ENCODE measurements at regions not wholly inside any gene's neighbourhood (a gene's known extent, or its start where the extent isn't known, plus 50 kb on each side); places are given as distances from the start of the nearest gene placed in this dataset.

DNA sequence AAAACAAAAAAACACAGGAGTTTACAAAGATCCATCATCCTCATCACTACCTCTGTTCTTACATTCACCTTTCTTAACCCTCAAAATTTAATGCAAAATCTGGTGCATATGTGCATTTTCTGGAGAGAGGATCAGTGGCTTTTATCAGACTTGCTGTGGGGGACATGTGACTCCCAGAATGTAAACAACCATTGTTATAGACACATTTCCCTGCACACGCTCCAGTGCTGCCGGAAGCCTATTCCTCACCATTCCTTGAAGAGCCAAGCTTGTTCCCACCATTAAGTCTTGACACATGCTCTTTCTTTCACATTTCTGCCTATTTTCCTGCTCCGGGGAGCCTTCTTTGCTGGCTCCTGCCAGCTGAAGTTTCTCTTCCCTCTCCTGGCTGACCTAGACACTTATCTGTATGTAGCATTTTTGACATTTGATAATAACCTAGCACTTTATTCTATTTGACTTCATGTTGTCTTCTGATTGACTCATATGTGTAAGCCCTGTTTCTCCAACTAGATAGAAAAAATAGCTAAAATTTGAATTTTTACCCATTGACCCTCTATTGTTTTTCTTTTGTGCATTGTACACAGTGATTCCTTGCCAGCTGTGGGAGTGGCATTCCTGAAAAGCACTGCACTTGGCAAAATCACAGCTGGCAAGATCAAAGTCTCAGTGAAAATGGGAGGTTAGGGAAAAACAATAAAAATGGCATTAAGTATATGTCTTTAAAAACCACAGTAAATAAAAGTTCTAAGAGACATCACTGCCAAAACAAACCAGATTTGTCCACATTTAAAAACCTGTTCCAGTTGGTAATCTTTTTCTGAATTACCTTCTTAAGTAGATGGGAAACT lies 76.8 kb upstream of the CIBAR2 start:
- Histone ChIP-seq H3K36me3 (peaks cover 0 to 17% (median 0%) of the 10 kb centered on the region in 3 donors), H3K27me3 (no peaks in the 10 kb centered on the region), H3K9me3 (peaks cover 0 to 33% (median 4%) of the 10 kb centered on the region in 4 donors), H3K4me1 (peaks cover 0 to 14% (median 0%) of the 10 kb centered on the region in 4 donors), H3K4me3 (no peak overlapping the region), H3K27ac (no peak overlapping the region)
- WGBS, 2 donors: 54 to 68% methylated on average over 3 of the region's 3 CpGs
- no peak for DNase-seq (ENCODE audit: low spot score in 2 of 2)
- TF ChIP-seq POLR2A (IDR thresholded peaks at IDR 0.05): no peak
- no peak for TF ChIP-seq EP300 (IDR thresholded peaks at IDR 0.05)
- TF ChIP-seq, protein P1, sequence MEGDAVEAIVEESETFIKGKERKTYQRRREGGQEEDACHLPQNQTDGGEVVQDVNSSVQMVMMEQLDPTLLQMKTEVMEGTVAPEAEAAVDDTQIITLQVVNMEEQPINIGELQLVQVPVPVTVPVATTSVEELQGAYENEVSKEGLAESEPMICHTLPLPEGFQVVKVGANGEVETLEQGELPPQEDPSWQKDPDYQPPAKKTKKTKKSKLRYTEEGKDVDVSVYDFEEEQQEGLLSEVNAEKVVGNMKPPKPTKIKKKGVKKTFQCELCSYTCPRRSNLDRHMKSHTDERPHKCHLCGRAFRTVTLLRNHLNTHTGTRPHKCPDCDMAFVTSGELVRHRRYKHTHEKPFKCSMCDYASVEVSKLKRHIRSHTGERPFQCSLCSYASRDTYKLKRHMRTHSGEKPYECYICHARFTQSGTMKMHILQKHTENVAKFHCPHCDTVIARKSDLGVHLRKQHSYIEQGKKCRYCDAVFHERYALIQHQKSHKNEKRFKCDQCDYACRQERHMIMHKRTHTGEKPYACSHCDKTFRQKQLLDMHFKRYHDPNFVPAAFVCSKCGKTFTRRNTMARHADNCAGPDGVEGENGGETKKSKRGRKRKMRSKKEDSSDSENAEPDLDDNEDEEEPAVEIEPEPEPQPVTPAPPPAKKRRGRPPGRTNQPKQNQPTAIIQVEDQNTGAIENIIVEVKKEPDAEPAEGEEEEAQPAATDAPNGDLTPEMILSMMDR (IDR thresholded peaks at IDR 0.05): no peak

DNA sequence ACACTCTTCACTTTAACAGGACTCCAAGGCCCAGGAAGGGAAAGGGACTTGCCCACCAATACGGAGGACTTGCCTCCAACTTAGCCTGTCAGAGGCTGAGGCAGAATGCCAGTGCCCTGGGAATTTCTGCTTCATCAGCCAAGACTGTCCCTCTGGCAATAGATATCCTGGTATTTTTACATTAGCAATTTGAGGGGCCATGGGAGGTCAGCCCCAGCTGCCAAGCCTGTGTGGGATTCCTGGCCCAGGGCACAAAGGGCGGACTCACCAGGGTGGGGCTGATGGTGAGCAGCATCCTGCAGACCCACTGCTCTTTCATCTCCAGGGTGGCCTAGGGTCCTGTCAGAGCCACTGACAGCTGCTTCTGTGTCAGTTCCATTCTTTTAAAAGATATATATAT lies 78.3 kb upstream of the CIBAR2 start:
- Histone ChIP-seq H3K4me3 (no peak overlapping the region), H3K4me1 (peaks cover 0 to 19% (median 0%) of the 10 kb centered on the region in 4 donors), H3K27me3 (no peaks in the 10 kb centered on the region), H3K9me3 (peaks cover 0 to 20% (median 4%) of the 10 kb centered on the region in 4 donors), H3K36me3 (peaks cover 0 to 3% (median 0%) of the 10 kb centered on the region in 3 donors), H3K27ac (no peak overlapping the region)
- no peak for DNase-seq (ENCODE audit: low spot score in 2 of 2)
- WGBS, 2 donors: 64 to 74% methylated on average over 2 of the region's 2 CpGs
- no peak for TF ChIP-seq EP300 (IDR thresholded peaks at IDR 0.05)
- TF ChIP-seq POLR2A (IDR thresholded peaks at IDR 0.05): no peak
- TF ChIP-seq, protein P1 (IDR thresholded peaks at IDR 0.05): no peak

DNA sequence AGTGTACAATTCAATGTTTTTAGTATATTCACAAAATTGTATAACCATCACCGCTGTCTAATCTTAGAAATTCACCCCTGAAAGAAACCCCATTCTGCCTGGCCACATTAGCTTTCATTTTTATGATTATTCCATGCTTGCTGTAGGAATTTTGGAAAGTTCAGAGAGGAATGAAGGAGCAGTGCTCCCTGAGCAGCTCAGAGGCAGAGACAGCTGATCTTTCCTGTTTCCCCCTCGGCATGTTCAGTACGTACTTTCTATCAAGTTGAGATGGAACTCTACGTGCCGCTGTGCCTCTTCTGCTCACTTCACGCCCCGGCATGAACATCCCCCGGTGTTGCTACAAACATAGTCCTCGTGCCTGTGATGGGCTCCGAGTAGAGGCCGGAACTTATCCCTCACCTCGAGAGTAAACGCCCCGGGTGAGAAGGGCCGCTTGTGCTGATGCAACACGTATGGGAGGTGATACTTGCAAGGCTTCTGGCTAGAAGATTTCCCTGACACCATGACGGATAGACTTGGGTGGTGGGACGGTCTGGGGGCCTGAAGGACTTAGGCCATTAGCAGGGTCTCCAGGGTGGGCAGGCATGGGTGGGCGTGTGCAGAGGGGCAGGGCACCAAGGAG lies 79.2 kb upstream of the CIBAR2 start:
- peaks cover 0 to 20% (median 4%) of the 10 kb centered on the region in 4 donors for H3K9me3 ChIP-seq
- WGBS, 2 donors: 89 to 91% methylated on average over 19 of the region's 19 CpGs
- no peak overlapping the region for H3K4me3 ChIP-seq
- H3K27me3 ChIP-seq: no peaks in the 10 kb centered on the region
- H3K4me1 ChIP-seq: peaks cover 0 to 27% (median 5%) of the 10 kb centered on the region in 4 donors
- TF ChIP-seq EP300 (IDR thresholded peaks at IDR 0.05) (no peak), POLR2A (IDR thresholded peaks at IDR 0.05) (no peak)
- TF ChIP-seq, protein P1 (IDR thresholded peaks at IDR 0.05): no peak
- no peak for DNase-seq (ENCODE audit: low spot score in 2 of 2)
- no peak overlapping the region for H3K27ac ChIP-seq
- no peaks in the 10 kb centered on the region for H3K36me3 ChIP-seq

DNA sequence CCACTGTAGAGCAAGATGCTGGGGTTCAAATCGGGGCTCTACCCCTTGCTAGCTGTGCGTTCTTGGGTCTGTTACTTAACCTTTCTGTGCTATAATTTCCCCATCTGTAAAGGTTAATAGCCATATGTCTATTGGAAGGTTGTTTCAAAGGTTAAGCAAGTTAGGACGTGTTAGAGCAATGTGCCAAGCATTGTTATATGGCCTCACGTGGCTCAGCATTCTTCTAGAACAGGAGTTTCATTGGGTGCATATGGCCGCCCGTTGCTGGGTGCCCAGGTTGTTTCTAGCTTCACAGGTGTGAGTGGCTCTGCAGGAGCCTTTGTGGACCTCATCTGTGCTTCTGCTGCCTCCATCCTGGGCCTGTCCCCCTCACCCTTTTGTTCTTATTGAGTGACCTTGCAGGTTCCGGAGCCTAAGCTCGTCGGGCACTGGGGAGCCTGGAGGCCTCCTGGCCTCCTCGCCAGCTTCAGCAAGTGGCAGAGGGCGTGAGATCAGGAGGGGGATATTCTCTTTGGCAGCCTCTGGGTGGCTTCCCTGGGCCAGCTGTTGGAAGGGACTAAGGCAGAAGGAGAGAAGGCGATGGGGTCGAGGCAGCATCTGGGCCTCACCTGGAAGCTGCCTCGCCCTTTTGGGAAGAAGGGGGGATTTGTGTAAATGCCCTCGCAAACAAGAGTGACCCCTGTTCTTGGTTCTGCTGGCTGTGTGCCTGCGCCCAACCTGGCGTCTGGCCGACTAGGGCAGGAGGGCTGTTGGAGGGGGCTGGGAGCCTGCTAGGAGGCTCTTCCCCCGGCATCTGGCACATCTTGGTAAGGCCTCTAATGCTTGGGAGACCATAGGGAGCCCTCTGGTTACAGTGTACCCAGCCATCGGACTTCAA lies 80.2 kb upstream of the CIBAR2 start:
- H3K27ac ChIP-seq: no peak overlapping the region
- peaks cover 0 to 38% (median 15%) of the 10 kb centered on the region in 4 donors for H3K4me1 ChIP-seq
- TF ChIP-seq POLR2A (IDR thresholded peaks at IDR 0.05) (no peak), EP300 (IDR thresholded peaks at IDR 0.05) (no peak)
- TF ChIP-seq, protein P1 (IDR thresholded peaks at IDR 0.05): no peak
- peaks cover 0 to 20% (median 4%) of the 10 kb centered on the region in 4 donors for H3K9me3 ChIP-seq
- H3K4me3 ChIP-seq: no peak overlapping the region
- no peak for DNase-seq (ENCODE audit: low spot score in 2 of 2)
- no peaks in the 10 kb centered on the region for H3K36me3 ChIP-seq
- WGBS, 2 donors: 73 to 84% methylated on average over 15 to 20 of the region's 20 CpGs
- no peaks in the 10 kb centered on the region for H3K27me3 ChIP-seq
